NCI-H1694 (cell line): ENCODE measurements at regions not wholly inside any gene's neighbourhood (a gene's known extent, or its start where the extent isn't known, plus 50 kb on each side); places are given as distances from the start of the nearest gene placed in this dataset.

Experiments used
- DNase-seq: peaks from one replicate; lab custom pipeline; 2025; lab: John Stamatoyannopoulos, UW

- DNase-seq: no peak
Measured at GRCh38 chr5:67405101-67405364, 208.4 kb upstream of the CD180 start.

GRCh38 chr5:67404256-67405100 lies 207.9 kb upstream of the CD180 start:
- DNase-seq: no peak

- no peak for DNase-seq
Measured at GRCh38 chr5:67402526-67402925, 205.9 kb upstream of the CD180 start.

GRCh38 chr5:67401172-67401571 lies 204.6 kb upstream of the CD180 start:
- DNase-seq: peak; percentile 42

GRCh38 chr5:67400752-67401151 lies 204.2 kb upstream of the CD180 start:
- no peak for DNase-seq

GRCh38 chr5:67395790-67396418 lies 199.3 kb upstream of the CD180 start:
- DNase-seq: no peak

- no peak for DNase-seq
Measured at GRCh38 chr5:67393211-67393610, 196.6 kb upstream of the CD180 start.

GRCh38 chr5:67390935-67391334 lies 194.3 kb upstream of the CD180 start:
- no peak for DNase-seq

GRCh38 chr5:67383451-67383850 lies 186.9 kb upstream of the CD180 start:
- DNase-seq: no peak

- DNase-seq: no peak
Measured at GRCh38 chr5:67381236-67381880, 184.8 kb upstream of the CD180 start.

GRCh38 chr5:67380431-67380830 lies 183.8 kb upstream of the CD180 start:
- no peak for DNase-seq

- no peak for DNase-seq
Measured at GRCh38 chr5:67379753-67380152, 183.2 kb upstream of the CD180 start.

- DNase-seq: no peak
Measured at GRCh38 chr5:67378256-67378655, 181.7 kb upstream of the CD180 start.

- peak; percentile 51 for DNase-seq
Measured at GRCh38 chr5:67377631-67378030, 181.0 kb upstream of the CD180 start.

GRCh38 chr5:67375606-67376005 lies 179.0 kb upstream of the CD180 start:
- no peak for DNase-seq

- DNase-seq: no peak
Measured at GRCh38 chr5:67374378-67374777, 177.8 kb upstream of the CD180 start.

GRCh38 chr5:67373518-67373917 lies 176.9 kb upstream of the CD180 start:
- DNase-seq: no peak

- no peak for DNase-seq
Measured at GRCh38 chr5:67372887-67373286, 176.3 kb upstream of the CD180 start.

- DNase-seq: no peak
Measured at GRCh38 chr5:67371924-67372323, 175.3 kb upstream of the CD180 start.

- no peak for DNase-seq
Measured at GRCh38 chr5:67366691-67367395, 170.2 kb upstream of the CD180 start.

- DNase-seq: no peak
Measured at GRCh38 chr5:67366276-67366675, 169.7 kb upstream of the CD180 start.

GRCh38 chr5:67364381-67364970 lies 167.9 kb upstream of the CD180 start:
- DNase-seq: no peak
